WTC11 (cell line): ENCODE measurements at regions not wholly inside any gene's neighbourhood (a gene's known extent, or its start where the extent isn't known, plus 50 kb on each side); places are given as distances from the start of the nearest gene placed in this dataset.

Experiments used
- ATAC-seq: fragments of 200-7000 bp; cut with Tn5 transposase; 2 replicates; pipeline ENCODE4 v1.10.0; 2021; ENCODE audit warnings: mild to moderate bottlenecking, moderate library complexity
- CTCF ChIA-PET: fragments of 300-600 bp; sonication (Branson Sonifier 250); formaldehyde crosslinking; loops from one replicate; lab custom pipeline; 2021; ENCODE audit warnings: antibody characterized with exemption; lab: Charles Lee
- POLR2A ChIA-PET: fragments of 350-600 bp; sonication (Branson Sonifier 250); formaldehyde crosslinking; loops from one replicate; lab custom pipeline; 2021; ENCODE audit warnings: antibody characterized with exemption; lab: Charles Lee
- DNase-seq: peaks from one replicate; pipeline ENCODE4 v3.0.0; 2021; ENCODE audit warnings: low spot score
- H3K27ac Mint-ChIP-seq: 2 replicates; pipeline ENCODE4 v1.8.0; 2021; ENCODE audit warnings: mixed read lengths
- H3K27me3 Mint-ChIP-seq: 2 replicates; pipeline ENCODE4 v1.8.0; 2021; ENCODE audit warnings: low read depth, mild to moderate bottlenecking, moderate library complexity, mixed read lengths
- H3K36me3 Mint-ChIP-seq: 2 replicates; pipeline ENCODE4 v1.8.0; 2021; ENCODE audit warnings: mixed read lengths
- H3K4me1 Mint-ChIP-seq: 2 replicates; pipeline ENCODE4 v1.8.0; 2022; ENCODE audit warnings: mixed read lengths
- H3K4me3 Mint-ChIP-seq: 2 replicates; pipeline ENCODE4 v1.8.0; 2021; ENCODE audit warnings: mild to moderate bottlenecking, moderate library complexity, mixed read lengths
- H3K9me3 Mint-ChIP-seq: 2 replicates; pipeline ENCODE4 v1.8.0; 2021; ENCODE audit warnings: mixed read lengths
- CBFB ChIP-seq: sonication (generic); formaldehyde crosslinking; IDR thresholded peaks from 2 replicates; pipeline ENCODE4 v1.8.1; 2022; ENCODE audit warnings: mild to moderate bottlenecking, low read depth, missing genetic modification reagents
- CREM ChIP-seq: sonication (generic); formaldehyde crosslinking; IDR thresholded peaks from 2 replicates; pipeline ENCODE4 v1.8.1; 2022; ENCODE audit warnings: mild to moderate bottlenecking, missing genetic modification reagents, moderate library complexity
- ELF4 ChIP-seq: sonication (generic); formaldehyde crosslinking; IDR thresholded peaks from 2 replicates; pipeline ENCODE4 v1.8.1; 2022; ENCODE audit warnings: low read depth, mild to moderate bottlenecking, moderate library complexity, missing genetic modification reagents
- ERG ChIP-seq: fragments of 250-450 bp; sonication (Bioruptor Pico); IDR thresholded peaks from 2 replicates; pipeline ENCODE4 v1.8.0; 2021; ENCODE audit warnings: mild to moderate bottlenecking
- ETV6 ChIP-seq: sonication (generic); formaldehyde crosslinking; IDR thresholded peaks from 2 replicates; pipeline ENCODE4 v1.8.1; 2022; ENCODE audit warnings: mild to moderate bottlenecking, missing genetic modification reagents
- FOXK1 ChIP-seq: sonication (generic); formaldehyde crosslinking; IDR thresholded peaks from 2 replicates; pipeline ENCODE4 v1.8.0; 2022; ENCODE audit warnings: mild to moderate bottlenecking, moderate library complexity, missing genetic modification reagents
- GRHL2 ChIP-seq: fragments of 250-450 bp; sonication (Bioruptor Pico); IDR thresholded peaks from 2 replicates; pipeline ENCODE4 v1.8.0; 2022; ENCODE audit warnings: mild to moderate bottlenecking, moderate library complexity; ENCODE audit not compliant: insufficient replicate concordance, severe bottlenecking
- HMGA2 ChIP-seq: fragments of 250-450 bp; sonication (Bioruptor Pico); IDR thresholded peaks from 2 replicates; pipeline ENCODE4 v1.4.0; 2021; ENCODE audit warnings: mild to moderate bottlenecking, moderate library complexity
- JUN ChIP-seq: sonication (generic); formaldehyde crosslinking; IDR thresholded peaks from 2 replicates; pipeline ENCODE4 v1.8.0; 2023; ENCODE audit warnings: mild to moderate bottlenecking, missing genetic modification reagents
- MAX ChIP-seq: sonication (generic); formaldehyde crosslinking; IDR thresholded peaks from 2 replicates; pipeline ENCODE4 v1.8.0; 2022; ENCODE audit warnings: mild to moderate bottlenecking, missing genetic modification reagents
- SP1 ChIP-seq: sonication (generic); formaldehyde crosslinking; conservative IDR thresholded peaks from 2 replicates; pipeline ENCODE4 v1.8.1; 2022; ENCODE audit warnings: missing genetic modification reagents
- ZNF317 ChIP-seq: sonication (generic); formaldehyde crosslinking; IDR thresholded peaks from 2 replicates; pipeline ENCODE4 v1.8.1; 2023; ENCODE audit warnings: low read depth, mild to moderate bottlenecking, moderate library complexity, missing genetic modification reagents, borderline replicate concordance
- ZNF416 ChIP-seq: fragments of 250-450 bp; sonication (Bioruptor Pico); IDR thresholded peaks from 2 replicates; pipeline ENCODE4 v1.9.0; 2021; ENCODE audit warnings: mild to moderate bottlenecking, inconsistent platforms
- ZNF423 ChIP-seq: fragments of 250-450 bp; sonication (Bioruptor Pico); IDR thresholded peaks from 2 replicates; pipeline ENCODE4 v2.1.2; 2022; ENCODE audit warnings: mild to moderate bottlenecking, moderate library complexity
- ZNF671 ChIP-seq: fragments of 250-450 bp; sonication (Bioruptor Pico); IDR thresholded peaks from 2 replicates; pipeline ENCODE4 v1.8.0; 2021; ENCODE audit warnings: mild to moderate bottlenecking
- TF ChIP-seq, protein P1 (sequence below): sonication (generic); formaldehyde crosslinking; IDR thresholded peaks from 2 replicates; pipeline ENCODE4 v1.8.1; 2022; ENCODE audit warnings: low read depth, missing genetic modification reagents, borderline replicate concordance
- TF ChIP-seq, protein P2 (sequence below): sonication (generic); formaldehyde crosslinking; IDR thresholded peaks from 2 replicates; pipeline ENCODE4 v1.8.1; 2022; ENCODE audit warnings: missing genetic modification reagents, borderline replicate concordance
- TF ChIP-seq, protein P3 (sequence below): fragments of 250-450 bp; sonication (Bioruptor Pico); IDR thresholded peaks from 2 replicates; pipeline ENCODE4 v1.9.0; 2021; ENCODE audit warnings: mild to moderate bottlenecking, borderline replicate concordance

GRCh38 chr2:780002-780401 lies 102.8 kb upstream of the TMEM18 start:
- Mint-ChIP-seq H3K4me3 (no peak overlapping the region), H3K9me3 (peaks cover 11% of the 10 kb centered on the region), H3K4me1 (peaks cover 37% of the 10 kb centered on the region), H3K36me3 (0 out of 2 replicates have a peak, but pooled peaks cover 2% of the 10 kb centered on the region), H3K27ac (no peak overlapping the region), H3K27me3 (peaks cover 15% of the 10 kb centered on the region)
- ATAC-seq (no peak), DNase-seq (no peak)
- POLR2A ChIA-PET: no interaction called here
- CTCF ChIA-PET: no interaction called here
- TF ChIP-seq CBFB (CRISPR knock-in tag): no peak
- TF ChIP-seq, all 79 proteins: peak for 0

- DNase-seq (no peak), ATAC-seq (no peak)
- Mint-ChIP-seq H3K4me1 (peaks cover 48% of the 10 kb centered on the region), H3K9me3 (peaks cover 11% of the 10 kb centered on the region), H3K4me3 (no peak overlapping the region), H3K27me3 (peaks cover 15% of the 10 kb centered on the region), H3K27ac (no peak overlapping the region), H3K36me3 (0 out of 2 replicates have a peak, but pooled peaks cover 2% of the 10 kb centered on the region)
- ChIA-PET CTCF (interaction anchor here (1.4 kb wide), 1 partner anchor 38 kb away, joined by 3 read pairs; no protein-coding TSS in a partner anchor), POLR2A (no interaction called here)
- TF ChIP-seq MAX (no peak), GRHL2 (CRISPR knock-in tag) (no peak), JUN (CRISPR knock-in tag) (no peak), FOXK1 (CRISPR knock-in tag) (no peak), ZNF423 (CRISPR knock-in tag) (no peak), ERG (CRISPR knock-in tag) (no peak), ZNF671 (CRISPR knock-in tag) (no peak), HMGA2 (CRISPR knock-in tag) (no peak), ETV6 (CRISPR knock-in tag) (no peak), CREM (CRISPR knock-in tag) (no peak), SP1 (CRISPR knock-in tag) (no peak), ZNF317 (CRISPR knock-in tag) (no peak), ZNF416 (CRISPR knock-in tag) (no peak), ELF4 (CRISPR knock-in tag) (no peak)
- TF ChIP-seq, protein P1, sequence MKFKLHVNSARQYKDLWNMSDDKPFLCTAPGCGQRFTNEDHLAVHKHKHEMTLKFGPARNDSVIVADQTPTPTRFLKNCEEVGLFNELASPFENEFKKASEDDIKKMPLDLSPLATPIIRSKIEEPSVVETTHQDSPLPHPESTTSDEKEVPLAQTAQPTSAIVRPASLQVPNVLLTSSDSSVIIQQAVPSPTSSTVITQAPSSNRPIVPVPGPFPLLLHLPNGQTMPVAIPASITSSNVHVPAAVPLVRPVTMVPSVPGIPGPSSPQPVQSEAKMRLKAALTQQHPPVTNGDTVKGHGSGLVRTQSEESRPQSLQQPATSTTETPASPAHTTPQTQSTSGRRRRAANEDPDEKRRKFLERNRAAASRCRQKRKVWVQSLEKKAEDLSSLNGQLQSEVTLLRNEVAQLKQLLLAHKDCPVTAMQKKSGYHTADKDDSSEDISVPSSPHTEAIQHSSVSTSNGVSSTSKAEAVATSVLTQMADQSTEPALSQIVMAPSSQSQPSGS: no peak
- TF ChIP-seq, protein P2, sequence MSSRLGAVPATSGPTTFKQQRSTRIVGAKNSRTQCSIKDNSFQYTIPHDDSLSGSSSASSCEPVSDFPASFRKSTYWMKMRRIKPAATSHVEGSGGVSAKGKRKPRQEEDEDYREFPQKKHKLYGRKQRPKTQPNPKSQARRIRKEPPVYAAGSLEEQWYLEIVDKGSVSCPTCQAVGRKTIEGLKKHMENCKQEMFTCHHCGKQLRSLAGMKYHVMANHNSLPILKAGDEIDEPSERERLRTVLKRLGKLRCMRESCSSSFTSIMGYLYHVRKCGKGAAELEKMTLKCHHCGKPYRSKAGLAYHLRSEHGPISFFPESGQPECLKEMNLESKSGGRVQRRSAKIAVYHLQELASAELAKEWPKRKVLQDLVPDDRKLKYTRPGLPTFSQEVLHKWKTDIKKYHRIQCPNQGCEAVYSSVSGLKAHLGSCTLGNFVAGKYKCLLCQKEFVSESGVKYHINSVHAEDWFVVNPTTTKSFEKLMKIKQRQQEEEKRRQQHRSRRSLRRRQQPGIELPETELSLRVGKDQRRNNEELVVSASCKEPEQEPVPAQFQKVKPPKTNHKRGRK (CRISPR knock-in tag): no peak
- TF ChIP-seq, protein P3, sequence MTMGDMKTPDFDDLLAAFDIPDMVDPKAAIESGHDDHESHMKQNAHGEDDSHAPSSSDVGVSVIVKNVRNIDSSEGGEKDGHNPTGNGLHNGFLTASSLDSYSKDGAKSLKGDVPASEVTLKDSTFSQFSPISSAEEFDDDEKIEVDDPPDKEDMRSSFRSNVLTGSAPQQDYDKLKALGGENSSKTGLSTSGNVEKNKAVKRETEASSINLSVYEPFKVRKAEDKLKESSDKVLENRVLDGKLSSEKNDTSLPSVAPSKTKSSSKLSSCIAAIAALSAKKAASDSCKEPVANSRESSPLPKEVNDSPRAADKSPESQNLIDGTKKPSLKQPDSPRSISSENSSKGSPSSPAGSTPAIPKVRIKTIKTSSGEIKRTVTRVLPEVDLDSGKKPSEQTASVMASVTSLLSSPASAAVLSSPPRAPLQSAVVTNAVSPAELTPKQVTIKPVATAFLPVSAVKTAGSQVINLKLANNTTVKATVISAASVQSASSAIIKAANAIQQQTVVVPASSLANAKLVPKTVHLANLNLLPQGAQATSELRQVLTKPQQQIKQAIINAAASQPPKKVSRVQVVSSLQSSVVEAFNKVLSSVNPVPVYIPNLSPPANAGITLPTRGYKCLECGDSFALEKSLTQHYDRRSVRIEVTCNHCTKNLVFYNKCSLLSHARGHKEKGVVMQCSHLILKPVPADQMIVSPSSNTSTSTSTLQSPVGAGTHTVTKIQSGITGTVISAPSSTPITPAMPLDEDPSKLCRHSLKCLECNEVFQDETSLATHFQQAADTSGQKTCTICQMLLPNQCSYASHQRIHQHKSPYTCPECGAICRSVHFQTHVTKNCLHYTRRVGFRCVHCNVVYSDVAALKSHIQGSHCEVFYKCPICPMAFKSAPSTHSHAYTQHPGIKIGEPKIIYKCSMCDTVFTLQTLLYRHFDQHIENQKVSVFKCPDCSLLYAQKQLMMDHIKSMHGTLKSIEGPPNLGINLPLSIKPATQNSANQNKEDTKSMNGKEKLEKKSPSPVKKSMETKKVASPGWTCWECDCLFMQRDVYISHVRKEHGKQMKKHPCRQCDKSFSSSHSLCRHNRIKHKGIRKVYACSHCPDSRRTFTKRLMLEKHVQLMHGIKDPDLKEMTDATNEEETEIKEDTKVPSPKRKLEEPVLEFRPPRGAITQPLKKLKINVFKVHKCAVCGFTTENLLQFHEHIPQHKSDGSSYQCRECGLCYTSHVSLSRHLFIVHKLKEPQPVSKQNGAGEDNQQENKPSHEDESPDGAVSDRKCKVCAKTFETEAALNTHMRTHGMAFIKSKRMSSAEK (CRISPR knock-in tag): no peak
These were observed 101.6 kb upstream of the TMEM18 start for GRCh38 chr2:778731-779350.
